Progenitor cell of endocrine pancreas (in vitro differentiated cells): ENCODE measurements at regions not wholly inside any gene's neighbourhood (a gene's known extent, or its start where the extent isn't known, plus 50 kb on each side); places are given as distances from the start of the nearest gene placed in this dataset.
A peak's percentile ranks its signal among the peaks of the same experiment; 100 is the strongest.

Experiments used
- DNase-seq: peaks from one replicate; pipeline ENCODE4 v3.0.0; 2021; ENCODE audit warnings: low spot score; ENCODE audit not compliant: unreplicated experiment
- H3K27ac Mint-ChIP-seq: 2 replicates; pipeline ENCODE4 v1.8.0; 2021; ENCODE audit warnings: mild to moderate bottlenecking, moderate library complexity, mixed read lengths
- H3K27me3 Mint-ChIP-seq: 2 replicates; pipeline ENCODE4 v1.8.0; 2021; ENCODE audit warnings: mixed read lengths
- H3K36me3 Mint-ChIP-seq: 2 replicates; pipeline ENCODE4 v1.8.0; 2022; ENCODE audit warnings: mixed read lengths; ENCODE audit not compliant: insufficient read depth
- H3K4me1 Mint-ChIP-seq: 2 replicates; pipeline ENCODE4 v1.8.0; 2021; ENCODE audit warnings: low read depth, mixed read lengths
- H3K4me3 Mint-ChIP-seq: 2 replicates; pipeline ENCODE4 v1.8.0; 2021; ENCODE audit warnings: low read depth, mild to moderate bottlenecking, moderate library complexity, mixed read lengths
- H3K9me3 Mint-ChIP-seq: 2 replicates; pipeline ENCODE4 v1.8.0; 2021; ENCODE audit warnings: low read depth, mixed read lengths
- TF ChIP-seq, protein P1 (sequence below): fragments of 200-600 bp; sonication (generic); IDR thresholded peaks from one replicate; pipeline ENCODE4 v1.5.0; 2021; ENCODE audit warnings: antibody characterized with exemption, mild to moderate bottlenecking; ENCODE audit not compliant: unreplicated experiment

DNA sequence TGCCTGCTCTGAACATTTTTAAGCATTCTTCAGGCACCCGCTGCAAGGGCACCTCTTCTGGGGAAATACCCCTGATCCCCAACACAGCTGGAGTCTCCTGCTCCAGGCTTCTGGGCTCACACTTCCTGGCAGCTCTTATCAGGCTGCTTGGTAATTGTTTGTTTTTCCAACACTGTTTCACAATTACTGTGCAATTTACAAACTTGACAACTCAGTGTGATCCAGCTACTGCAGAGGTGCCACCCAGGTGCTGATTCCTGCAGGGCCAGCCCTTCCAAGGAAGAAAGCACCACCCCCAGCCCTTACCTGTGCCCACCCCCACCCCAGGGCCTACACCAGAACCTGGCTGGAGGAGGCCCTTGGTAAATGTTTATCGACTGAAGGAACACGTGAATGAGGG, 66.5 kb downstream of the MAGEF1 start:
- Mint-ChIP-seq H3K4me1 (peaks cover 32% of the 10 kb centered on the region), H3K27me3 (peaks cover 37% of the 10 kb centered on the region), H3K27ac (peak overlapping the region; percentile 65), H3K9me3 (no peaks in the 10 kb centered on the region), H3K4me3 (no peak overlapping the region), H3K36me3 (no peaks in the 10 kb centered on the region)
- DNase-seq: no peak
- TF ChIP-seq, protein P1, sequence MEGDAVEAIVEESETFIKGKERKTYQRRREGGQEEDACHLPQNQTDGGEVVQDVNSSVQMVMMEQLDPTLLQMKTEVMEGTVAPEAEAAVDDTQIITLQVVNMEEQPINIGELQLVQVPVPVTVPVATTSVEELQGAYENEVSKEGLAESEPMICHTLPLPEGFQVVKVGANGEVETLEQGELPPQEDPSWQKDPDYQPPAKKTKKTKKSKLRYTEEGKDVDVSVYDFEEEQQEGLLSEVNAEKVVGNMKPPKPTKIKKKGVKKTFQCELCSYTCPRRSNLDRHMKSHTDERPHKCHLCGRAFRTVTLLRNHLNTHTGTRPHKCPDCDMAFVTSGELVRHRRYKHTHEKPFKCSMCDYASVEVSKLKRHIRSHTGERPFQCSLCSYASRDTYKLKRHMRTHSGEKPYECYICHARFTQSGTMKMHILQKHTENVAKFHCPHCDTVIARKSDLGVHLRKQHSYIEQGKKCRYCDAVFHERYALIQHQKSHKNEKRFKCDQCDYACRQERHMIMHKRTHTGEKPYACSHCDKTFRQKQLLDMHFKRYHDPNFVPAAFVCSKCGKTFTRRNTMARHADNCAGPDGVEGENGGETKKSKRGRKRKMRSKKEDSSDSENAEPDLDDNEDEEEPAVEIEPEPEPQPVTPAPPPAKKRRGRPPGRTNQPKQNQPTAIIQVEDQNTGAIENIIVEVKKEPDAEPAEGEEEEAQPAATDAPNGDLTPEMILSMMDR: no peak

DNA sequence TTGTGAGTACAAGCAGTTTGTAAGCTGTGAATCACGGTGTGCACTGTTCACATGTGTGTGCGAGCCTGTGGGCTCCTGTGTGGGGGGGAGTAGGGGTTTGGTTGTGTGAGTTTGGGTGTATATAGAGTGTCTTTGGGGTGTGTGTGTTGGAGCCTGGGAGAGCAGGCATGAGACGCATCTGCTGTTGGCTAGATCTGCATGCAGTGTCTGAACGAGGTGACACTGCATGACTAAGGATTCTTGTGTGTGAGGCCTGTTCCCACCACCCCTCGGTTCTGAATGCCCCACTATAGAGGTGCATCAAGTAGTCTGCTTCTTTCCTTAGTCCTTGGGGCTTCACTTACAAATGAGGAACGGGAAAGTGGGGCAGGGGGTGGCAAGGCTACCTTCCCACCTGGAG, 68.4 kb downstream of the MAGEF1 start:
- Mint-ChIP-seq H3K4me3 (no peak overlapping the region), H3K27me3 (peaks cover 32% of the 10 kb centered on the region), H3K36me3 (no peaks in the 10 kb centered on the region), H3K9me3 (no peaks in the 10 kb centered on the region), H3K4me1 (peaks cover 26% of the 10 kb centered on the region), H3K27ac (no peak overlapping the region)
- TF ChIP-seq, protein P1: no peak
- no peak for DNase-seq

DNA sequence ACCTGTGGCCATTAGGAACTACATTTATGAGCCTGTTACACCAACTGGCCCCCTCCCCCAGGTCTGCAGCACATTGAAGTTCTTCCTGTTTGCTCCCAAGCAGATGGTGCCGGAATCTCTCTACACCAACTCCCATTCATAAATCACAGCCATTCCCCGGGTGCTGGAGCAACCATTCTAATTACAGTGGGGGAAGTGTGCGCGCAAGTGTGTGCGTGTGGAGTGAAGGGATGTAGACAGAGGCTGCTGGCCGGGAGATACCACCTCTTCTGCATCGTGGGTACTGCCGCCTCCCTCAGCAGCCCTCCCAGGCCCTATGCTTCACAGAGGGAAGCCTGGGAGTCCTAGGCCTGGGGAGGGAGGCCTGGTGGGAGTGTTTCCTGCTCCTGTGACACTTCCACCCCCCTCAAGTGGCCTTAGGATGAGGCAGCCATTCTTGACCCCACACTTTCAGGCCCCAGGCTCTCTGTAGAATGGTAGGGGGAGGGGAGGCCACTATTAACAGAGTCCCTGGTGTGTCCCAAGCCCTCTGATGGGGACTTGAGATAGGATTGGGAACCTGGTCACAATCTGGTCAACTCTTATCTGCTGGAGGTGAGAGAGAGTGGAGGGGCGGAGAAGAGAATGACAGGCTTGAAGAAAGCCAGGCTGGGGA, 69.1 kb downstream of the MAGEF1 start:
- no peak for DNase-seq
- Mint-ChIP-seq H3K4me3 (no peak overlapping the region), H3K4me1 (peaks cover 26% of the 10 kb centered on the region), H3K36me3 (no peaks in the 10 kb centered on the region), H3K27ac (no peak overlapping the region), H3K27me3 (peaks cover 32% of the 10 kb centered on the region), H3K9me3 (no peaks in the 10 kb centered on the region)
- TF ChIP-seq, protein P1: no peak

DNA sequence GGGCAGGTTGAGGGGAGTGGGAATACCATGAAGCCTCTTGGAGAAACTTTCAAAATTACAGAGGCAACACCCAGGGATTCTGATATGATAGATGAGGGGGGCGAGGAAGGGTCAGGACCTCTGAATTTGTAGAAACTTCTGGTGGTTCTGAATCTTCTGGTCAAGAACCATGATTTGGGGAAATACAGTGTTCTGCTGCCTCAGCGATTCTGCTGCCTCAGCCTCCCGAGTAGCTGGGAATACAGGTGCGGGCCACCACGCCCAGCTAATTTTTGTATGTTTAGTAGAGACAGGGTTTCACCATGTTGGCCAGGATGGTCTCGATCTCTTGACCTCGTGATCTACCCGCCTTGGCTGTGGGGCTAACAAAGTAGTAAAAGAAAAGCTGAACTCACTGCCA, 70.4 kb downstream of the MAGEF1 start:
- Mint-ChIP-seq H3K4me1 (peaks cover 30% of the 10 kb centered on the region), H3K27me3 (peaks cover 28% of the 10 kb centered on the region), H3K4me3 (no peak overlapping the region), H3K36me3 (no peaks in the 10 kb centered on the region), H3K9me3 (no peaks in the 10 kb centered on the region), H3K27ac (no peak overlapping the region)
- TF ChIP-seq, protein P1: no peak
- no peak for DNase-seq

DNA sequence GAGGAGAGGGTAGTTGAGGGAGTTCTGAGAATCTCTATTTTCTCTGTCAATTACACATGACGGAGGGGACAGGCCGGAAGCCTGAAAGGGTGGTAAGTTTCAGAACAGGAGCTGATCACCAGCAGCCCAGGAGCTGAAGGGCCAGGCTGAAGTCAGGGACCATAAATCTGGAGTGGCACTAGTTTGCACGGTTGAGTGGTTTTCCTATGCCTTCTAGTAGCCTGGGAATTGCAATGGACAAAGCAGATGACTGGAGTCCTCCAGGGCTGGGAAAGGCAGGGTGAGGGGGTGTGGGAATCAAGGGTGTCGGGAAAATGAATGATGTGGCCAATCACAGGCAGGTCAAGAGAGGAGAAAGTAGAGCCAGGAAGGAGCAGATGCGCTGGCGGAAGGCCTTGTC, 72.5 kb downstream of the MAGEF1 start:
- TF ChIP-seq, protein P1: no peak
- Mint-ChIP-seq H3K27me3 (peaks cover 35% of the 10 kb centered on the region), H3K36me3 (no peaks in the 10 kb centered on the region), H3K27ac (no peak overlapping the region), H3K4me3 (no peak overlapping the region), H3K9me3 (no peaks in the 10 kb centered on the region), H3K4me1 (peaks cover 29% of the 10 kb centered on the region)
- no peak for DNase-seq
